GM23248 (cell line): ENCODE measurements at regions not wholly inside any gene's neighbourhood (a gene's known extent, or its start where the extent isn't known, plus 50 kb on each side); places are given as distances from the start of the nearest gene placed in this dataset.

Experiments used
- EZH2 ChIP-seq: fragments of 200-600 bp; sonication (generic); IDR thresholded peaks from 2 replicates; pipeline ENCODE4 v1.6.1; 2018; ENCODE audit warnings: antibody characterized with exemption, mild to moderate bottlenecking; ENCODE audit not compliant: insufficient read depth, poor library complexity, severe bottlenecking
- EZH2phosphoT487 ChIP-seq: fragments of 200-600 bp; sonication (generic); IDR thresholded peaks from 2 replicates; pipeline ENCODE4 v1.6.1; 2018; ENCODE audit warnings: antibody characterized with exemption, moderate library complexity, mild to moderate bottlenecking, low read depth; ENCODE audit not compliant: insufficient read depth

- TF ChIP-seq EZH2phosphoT487 = no peak
- no peak for TF ChIP-seq EZH2
These were observed 363.1 kb downstream of the RPS24 start for GRCh38 chr10:78396754-78397153.
